ENCODE measurements at regions not wholly inside any gene's neighbourhood (a gene's known extent, or its start where the extent isn't known, plus 50 kb on each side); places are given as distances from the start of the nearest gene placed in this dataset.

GRCh38 chr1:8115031-8115768 lies 89.1 kb upstream of the ERRFI1 start:
- in situ Hi-C loops (cut with HindIII; ENCODE audit: low pct_unique_long_range_greater_than_20kb, low sequenced_read_pairs): no loop called here
- intact Hi-C loops (cut with micrococcal nuclease; ENCODE audit: unreplicated experiment): no loop called here
- Histone ChIP-seq H3K27me3 (ENCODE audit: control insufficient read depth, insufficient read depth, low read length) (no peaks in the 10 kb centered on the region), H3K4me3 (ENCODE audit: low read depth in 2 of 2, low read length in 2 of 2) (no peak overlapping the region), H3K9me3 (ENCODE audit: control insufficient read depth, insufficient read depth, low read depth, low read length) (peaks cover 6% of the 10 kb centered on the region; the same call in 1 of the 2 replicates), H3K36me3 (ENCODE audit: control insufficient read depth, insufficient read depth, low read length) (no peaks in the 10 kb centered on the region), H3K27ac (ENCODE audit: low read length) (peak overlapping the region; percentile 100), H3K4me1 (ENCODE audit: control insufficient read depth, insufficient read depth, low read length) (peaks cover 32% of the 10 kb centered on the region)
- ChIA-PET CTCF (interaction anchor here (0.6 kb wide), 1 partner anchor 121 kb away, joined by 3 read pairs; no protein-coding TSS in a partner anchor), POLR2A (no interaction called here)
- 0 out of 2 replicates have a peak, but pooled peaks have one; percentile 9 for ATAC-seq
- TF ChIP-seq, protein P1, sequence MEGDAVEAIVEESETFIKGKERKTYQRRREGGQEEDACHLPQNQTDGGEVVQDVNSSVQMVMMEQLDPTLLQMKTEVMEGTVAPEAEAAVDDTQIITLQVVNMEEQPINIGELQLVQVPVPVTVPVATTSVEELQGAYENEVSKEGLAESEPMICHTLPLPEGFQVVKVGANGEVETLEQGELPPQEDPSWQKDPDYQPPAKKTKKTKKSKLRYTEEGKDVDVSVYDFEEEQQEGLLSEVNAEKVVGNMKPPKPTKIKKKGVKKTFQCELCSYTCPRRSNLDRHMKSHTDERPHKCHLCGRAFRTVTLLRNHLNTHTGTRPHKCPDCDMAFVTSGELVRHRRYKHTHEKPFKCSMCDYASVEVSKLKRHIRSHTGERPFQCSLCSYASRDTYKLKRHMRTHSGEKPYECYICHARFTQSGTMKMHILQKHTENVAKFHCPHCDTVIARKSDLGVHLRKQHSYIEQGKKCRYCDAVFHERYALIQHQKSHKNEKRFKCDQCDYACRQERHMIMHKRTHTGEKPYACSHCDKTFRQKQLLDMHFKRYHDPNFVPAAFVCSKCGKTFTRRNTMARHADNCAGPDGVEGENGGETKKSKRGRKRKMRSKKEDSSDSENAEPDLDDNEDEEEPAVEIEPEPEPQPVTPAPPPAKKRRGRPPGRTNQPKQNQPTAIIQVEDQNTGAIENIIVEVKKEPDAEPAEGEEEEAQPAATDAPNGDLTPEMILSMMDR (IDR thresholded peaks at IDR 0.05): no peak
- TF ChIP-seq SIN3A (IDR thresholded peaks at IDR 0.05; ENCODE audit: borderline replicate concordance, insufficient read depth, low read depth, low read length) (no peak), POLR2AphosphoS5 (IDR thresholded peaks at IDR 0.05; ENCODE audit: low read depth, low read length) (no peak), TCF7L2 (IDR thresholded peaks at IDR 0.05; ENCODE audit: low read depth, low read length) (no peak)
- TF ChIP-seq, protein P2, sequence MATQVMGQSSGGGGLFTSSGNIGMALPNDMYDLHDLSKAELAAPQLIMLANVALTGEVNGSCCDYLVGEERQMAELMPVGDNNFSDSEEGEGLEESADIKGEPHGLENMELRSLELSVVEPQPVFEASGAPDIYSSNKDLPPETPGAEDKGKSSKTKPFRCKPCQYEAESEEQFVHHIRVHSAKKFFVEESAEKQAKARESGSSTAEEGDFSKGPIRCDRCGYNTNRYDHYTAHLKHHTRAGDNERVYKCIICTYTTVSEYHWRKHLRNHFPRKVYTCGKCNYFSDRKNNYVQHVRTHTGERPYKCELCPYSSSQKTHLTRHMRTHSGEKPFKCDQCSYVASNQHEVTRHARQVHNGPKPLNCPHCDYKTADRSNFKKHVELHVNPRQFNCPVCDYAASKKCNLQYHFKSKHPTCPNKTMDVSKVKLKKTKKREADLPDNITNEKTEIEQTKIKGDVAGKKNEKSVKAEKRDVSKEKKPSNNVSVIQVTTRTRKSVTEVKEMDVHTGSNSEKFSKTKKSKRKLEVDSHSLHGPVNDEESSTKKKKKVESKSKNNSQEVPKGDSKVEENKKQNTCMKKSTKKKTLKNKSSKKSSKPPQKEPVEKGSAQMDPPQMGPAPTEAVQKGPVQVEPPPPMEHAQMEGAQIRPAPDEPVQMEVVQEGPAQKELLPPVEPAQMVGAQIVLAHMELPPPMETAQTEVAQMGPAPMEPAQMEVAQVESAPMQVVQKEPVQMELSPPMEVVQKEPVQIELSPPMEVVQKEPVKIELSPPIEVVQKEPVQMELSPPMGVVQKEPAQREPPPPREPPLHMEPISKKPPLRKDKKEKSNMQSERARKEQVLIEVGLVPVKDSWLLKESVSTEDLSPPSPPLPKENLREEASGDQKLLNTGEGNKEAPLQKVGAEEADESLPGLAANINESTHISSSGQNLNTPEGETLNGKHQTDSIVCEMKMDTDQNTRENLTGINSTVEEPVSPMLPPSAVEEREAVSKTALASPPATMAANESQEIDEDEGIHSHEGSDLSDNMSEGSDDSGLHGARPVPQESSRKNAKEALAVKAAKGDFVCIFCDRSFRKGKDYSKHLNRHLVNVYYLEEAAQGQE (IDR thresholded peaks at IDR 0.05; ENCODE audit: insufficient read depth in 1 of 2, low read depth in 2 of 2, low read length in 1 of 2): no peak
- DNase-seq (ENCODE audit: low read depth, low spot score): no peak
- BruUV-seq (replicated peaks): no TSS peak

GRCh38 chr1:8113262-8114220 lies 87.4 kb upstream of the ERRFI1 start:
- Histone ChIP-seq H3K27ac (ENCODE audit: low read length) (peak overlapping the region; percentile 100), H3K4me1 (ENCODE audit: control insufficient read depth, insufficient read depth, low read length) (peaks cover 27% of the 10 kb centered on the region), H3K36me3 (ENCODE audit: control insufficient read depth, insufficient read depth, low read length) (no peaks in the 10 kb centered on the region), H3K9me3 (ENCODE audit: control insufficient read depth, insufficient read depth, low read depth, low read length) (peaks cover 18% of the 10 kb centered on the region; the same call in 1 of the 2 replicates), H3K4me3 (ENCODE audit: low read depth in 2 of 2, low read length in 2 of 2) (no peak overlapping the region), H3K27me3 (ENCODE audit: control insufficient read depth, insufficient read depth, low read length) (no peaks in the 10 kb centered on the region)
- intact Hi-C loops (cut with micrococcal nuclease; ENCODE audit: unreplicated experiment) (no loop called here), in situ Hi-C loops (cut with HindIII; ENCODE audit: low pct_unique_long_range_greater_than_20kb, low sequenced_read_pairs) (no loop called here)
- ATAC-seq (no peak; the same call in 1 of the 2 replicates), DNase-seq (ENCODE audit: low read depth, low spot score) (no peak)
- POLR2A ChIA-PET: interaction anchor here (1.5 kb wide), 1 partner anchor 52 kb away, joined by 4 read pairs; no protein-coding TSS in a partner anchor
- CTCF ChIA-PET: no interaction called here
- TF ChIP-seq SIN3A (IDR thresholded peaks at IDR 0.05; ENCODE audit: borderline replicate concordance, insufficient read depth, low read depth, low read length): no peak
- TF ChIP-seq, protein P1 (IDR thresholded peaks at IDR 0.05): no peak
- TF ChIP-seq POLR2AphosphoS5 (IDR thresholded peaks at IDR 0.05; ENCODE audit: low read depth, low read length): no peak
- TF ChIP-seq, protein P2 (IDR thresholded peaks at IDR 0.05; ENCODE audit: insufficient read depth in 1 of 2, low read depth in 2 of 2, low read length in 1 of 2): no peak
- no peak for TF ChIP-seq TCF7L2 (IDR thresholded peaks at IDR 0.05; ENCODE audit: low read depth, low read length)
- BruUV-seq (replicated peaks): no TSS peak
